DOHH2 (cell line): ENCODE measurements at regions not wholly inside any gene's neighbourhood (a gene's known extent, or its start where the extent isn't known, plus 50 kb on each side); places are given as distances from the start of the nearest gene placed in this dataset.

ENCODE experiments used
- H3F3A ChIP-seq: fragments of 200-600 bp; sonication (generic), shearing (Covaris generic); 2 replicates; pipeline ENCODE4 v1.6.0; 2016; ENCODE audit warnings: antibody characterized with exemption, mild to moderate bottlenecking; ENCODE audit not compliant: control insufficient read depth, insufficient read depth
- H3K27ac ChIP-seq: fragments of 200-600 bp; sonication (generic); 2 replicates; pipeline ENCODE4 v1.5.1; 2014; ENCODE audit warnings: low read depth, mild to moderate bottlenecking, low read length, moderate library complexity
- H3K27me3 ChIP-seq: fragments of 200-600 bp; sonication (generic); 2 replicates; pipeline ENCODE4 v1.6.1; 2014; ENCODE audit warnings: mild to moderate bottlenecking, low read length, mixed read lengths; ENCODE audit not compliant: control insufficient read depth
- H3K36me3 ChIP-seq: fragments of 200-600 bp; sonication (generic); 2 replicates; pipeline ENCODE4 v1.6.1; 2014; ENCODE audit warnings: mild to moderate bottlenecking, low read length, moderate library complexity, mixed read lengths; ENCODE audit not compliant: control insufficient read depth
- H3K4me1 ChIP-seq: fragments of 200-600 bp; sonication (generic); 2 replicates; pipeline ENCODE4 v1.6.1; 2014; ENCODE audit warnings: mild to moderate bottlenecking, low read length, mixed read lengths; ENCODE audit not compliant: control insufficient read depth
- H3K4me2 ChIP-seq: fragments of 200-600 bp; sonication (generic); 2 replicates; pipeline ENCODE4 v1.6.0; 2014; ENCODE audit warnings: mild to moderate bottlenecking, low read length, moderate library complexity
- H3K4me3 ChIP-seq: fragments of 200-600 bp; sonication (generic); 2 replicates; pipeline ENCODE4 v1.5.1; 2014; ENCODE audit warnings: mild to moderate bottlenecking, low read length, mixed read lengths
- H3K79me2 ChIP-seq: fragments of 200-600 bp; sonication (generic); 2 replicates; pipeline ENCODE4 v1.6.1; 2014; ENCODE audit warnings: mild to moderate bottlenecking, low read length, mixed read lengths; ENCODE audit not compliant: control insufficient read depth
- H3K9me2 ChIP-seq: fragments of 200-600 bp; sonication (generic); replicated peaks from 2 replicates; pipeline ENCODE4 v1.6.1; 2014; ENCODE audit warnings: mild to moderate bottlenecking, low read length, mixed read lengths; ENCODE audit not compliant: control insufficient read depth
- H3K9me3 ChIP-seq: fragments of 200-600 bp; sonication (generic); 2 replicates; pipeline ENCODE4 v1.6.1; 2014; ENCODE audit warnings: antibody characterized with exemption, low read length, mixed read lengths; ENCODE audit not compliant: control insufficient read depth, insufficient read depth
- H4K20me1 ChIP-seq: fragments of 200-600 bp; sonication (generic); 2 replicates; pipeline ENCODE4 v1.6.0; 2014; ENCODE audit warnings: low read depth, mild to moderate bottlenecking, antibody characterized with exemption, low read length, moderate library complexity; ENCODE audit not compliant: control insufficient read depth, insufficient read depth
- CTCF ChIP-seq: fragments of 200-600 bp; sonication (generic); IDR thresholded peaks from one replicate; pipeline ENCODE4 v1.5.1; 2014; ENCODE audit warnings: antibody characterized with exemption, mild to moderate bottlenecking, low read depth, low read length; ENCODE audit not compliant: poor library complexity, severe bottlenecking
- EZH2phosphoT487 ChIP-seq: fragments of 200-600 bp; sonication (generic); IDR thresholded peaks from 2 replicates; pipeline ENCODE4 v1.6.1; 2017; ENCODE audit warnings: borderline replicate concordance, mild to moderate bottlenecking, antibody characterized with exemption, low read length, moderate library complexity, mixed read lengths

- Histone ChIP-seq H3K4me3 (no peak overlapping the region), H3K9me3 (no peaks in the 10 kb centered on the region), H3K27me3 (peaks cover 8% of the 10 kb centered on the region; the same call in 1 of the 2 replicates), H3K4me2 (no peak overlapping the region), H3K79me2 (no peaks in the 10 kb centered on the region), H3K4me1 (no peaks in the 10 kb centered on the region), H3K36me3 (no peaks in the 10 kb centered on the region), H3F3A (no peaks in the 10 kb centered on the region), H4K20me1 (no peaks in the 10 kb centered on the region), H3K27ac (no peak overlapping the region), H3K9me2 (no peaks in the 10 kb centered on the region)
- TF ChIP-seq CTCF (no peak), EZH2phosphoT487 (no peak)
These were observed 170.8 kb downstream of the RGS9 start for GRCh38 chr17:65307961-65308316.

GRCh38 chr17:65307081-65307960, 170.2 kb downstream of the RGS9 start:
- no peak overlapping the region for H3K27ac ChIP-seq
- TF ChIP-seq CTCF (no peak), EZH2phosphoT487 (no peak)
- H3K36me3 ChIP-seq, result no peaks in the 10 kb centered on the region
- no peak overlapping the region for H3K4me2 ChIP-seq
- H3K79me2 ChIP-seq, result no peaks in the 10 kb centered on the region
- no peaks in the 10 kb centered on the region for H3F3A ChIP-seq
- H3K9me2 ChIP-seq, result no peaks in the 10 kb centered on the region
- no peaks in the 10 kb centered on the region for H3K9me3 ChIP-seq
- H3K4me1 ChIP-seq, result no peaks in the 10 kb centered on the region
- peaks cover 9% of the 10 kb centered on the region; the same call in 1 of the 2 replicates for H3K27me3 ChIP-seq
- H3K4me3 ChIP-seq, result no peak overlapping the region
- H4K20me1 ChIP-seq, result no peaks in the 10 kb centered on the region

DNA sequence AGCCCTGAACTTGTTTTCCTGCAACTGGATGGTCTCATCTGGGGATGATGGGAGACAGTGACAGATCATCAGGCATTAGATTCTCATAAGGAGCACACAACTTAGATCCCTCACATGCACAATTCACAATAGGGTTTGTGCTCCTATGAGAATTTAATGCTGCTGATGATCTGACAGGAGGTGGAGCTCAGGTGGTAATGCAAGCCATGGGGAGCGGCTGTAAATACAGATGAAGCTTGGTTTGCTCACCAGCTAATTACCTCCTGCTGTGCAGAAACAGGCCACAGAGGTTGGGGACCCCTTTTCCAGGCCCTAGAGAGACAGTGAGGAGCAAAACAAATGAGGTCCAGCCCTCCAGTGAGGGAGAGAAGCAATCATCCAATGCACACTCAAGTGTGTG, 168.6 kb downstream of the RGS9 start:
- no peaks in the 10 kb centered on the region for H4K20me1 ChIP-seq
- H3F3A ChIP-seq, result no peaks in the 10 kb centered on the region
- H3K36me3 ChIP-seq, result no peaks in the 10 kb centered on the region
- H3K79me2 ChIP-seq, result no peaks in the 10 kb centered on the region
- TF ChIP-seq EZH2phosphoT487 (no peak), CTCF (no peak)
- no peaks in the 10 kb centered on the region for H3K9me3 ChIP-seq
- H3K4me2 ChIP-seq, result no peak overlapping the region
- no peak overlapping the region for H3K4me3 ChIP-seq
- H3K27me3 ChIP-seq, result 0 out of 2 replicates have a peak, but pooled peaks cover 6% of the 10 kb centered on the region
- no peaks in the 10 kb centered on the region for H3K9me2 ChIP-seq
- no peaks in the 10 kb centered on the region for H3K4me1 ChIP-seq
- H3K27ac ChIP-seq, result no peak overlapping the region
